Stimulated activated CD8-positive, alpha-beta memory T cell treated with anti-CD3 and anti-CD28 coated beads, Interleukin-15, amount 100 ng/mL, for 24 hours (primary cell): ENCODE measurements at regions not wholly inside any gene's neighbourhood (a gene's known extent, or its start where the extent isn't known, plus 50 kb on each side); places are given as distances from the start of the nearest gene placed in this dataset.

Source experiments
- DNase-seq: peaks from one replicate; pipeline ENCODE4 v3.0.0-alpha.2; 2020; ENCODE audit warnings: low read depth

GRCh38 chr11:122172352-122173073, 56.5 kb upstream of the BLID start:
- no peak for DNase-seq

GRCh38 chr11:122170815-122171475, 54.9 kb upstream of the BLID start:
- no peak for DNase-seq

- no peak for DNase-seq
These were observed 52.2 kb upstream of the BLID start for GRCh38 chr11:122168218-122168617.

GRCh38 chr11:122167100-122167499, 51.1 kb upstream of the BLID start:
- no peak for DNase-seq

GRCh38 chr11:122165607-122166371, 49.8 kb upstream of the BLID start:
- DNase-seq: no peak
